ENCODE measurements at regions not wholly inside any gene's neighbourhood (a gene's known extent, or its start where the extent isn't known, plus 50 kb on each side); places are given as distances from the start of the nearest gene placed in this dataset.

- no peak for DNase-seq
Measured at GRCh38 chr1:94611681-94612475, 70.3 kb upstream of the F3 start.

GRCh38 chr1:94609619-94610018 is 68.1 kb upstream of the F3 start:
- no peak for DNase-seq

GRCh38 chr1:94608852-94609530 is 67.4 kb upstream of the F3 start:
- DNase-seq, result no peak

GRCh38 chr1:94608142-94608851 is 66.7 kb upstream of the F3 start:
- DNase-seq, result no peak

GRCh38 chr1:94607398-94607797 is 65.8 kb upstream of the F3 start:
- DNase-seq, result no peak

- no peak for DNase-seq
Measured at GRCh38 chr1:94606471-94606870, 64.9 kb upstream of the F3 start.

GRCh38 chr1:94603663-94604062 is 62.1 kb upstream of the F3 start:
- no peak for DNase-seq

GRCh38 chr1:94602802-94603625 is 61.5 kb upstream of the F3 start:
- DNase-seq, result no peak

- DNase-seq, result no peak
Measured at GRCh38 chr1:94602316-94602715, 60.8 kb upstream of the F3 start.

GRCh38 chr1:94600556-94600955 is 59.0 kb upstream of the F3 start:
- DNase-seq, result no peak

- no peak for DNase-seq
Measured at GRCh38 chr1:94599095-94599813, 57.7 kb upstream of the F3 start.

GRCh38 chr1:94597701-94598100 is 56.1 kb upstream of the F3 start:
- no peak for DNase-seq

GRCh38 chr1:94596260-94596659 is 54.7 kb upstream of the F3 start:
- DNase-seq, result no peak

- peak in 1 of 3 experiments; percentile 7 for DNase-seq
Measured at GRCh38 chr1:94595658-94596057, 54.1 kb upstream of the F3 start.

- no peak for DNase-seq
Measured at GRCh38 chr1:94593611-94594010, 52.1 kb upstream of the F3 start.

GRCh38 chr1:94592571-94592920 is 51.0 kb upstream of the F3 start:
- peak in 2 of 3 experiments; percentile 23 to 54 for DNase-seq

- no peak for DNase-seq
Measured at GRCh38 chr1:94591823-94592570, 50.4 kb upstream of the F3 start.

All from NCI-H1417 (cell line).